NOMO-1 (cell line): ENCODE measurements at regions not wholly inside any gene's neighbourhood (a gene's known extent, or its start where the extent isn't known, plus 50 kb on each side); places are given as distances from the start of the nearest gene placed in this dataset.
"Not testable (repeated sequence)": the region's sequence is repeated elsewhere in the genome, so short reads cannot be mapped to it uniquely, and the experiment has no call there.

ENCODE experiments used
- DNase-seq, 2 experiments: peaks; one replicate each; lab custom pipeline; 2025; ENCODE audit not compliant: unreplicated experiment in 2 of 2; lab: John Stamatoyannopoulos, UW

GRCh38 chr2:4791488-4791887, 900.7 kb upstream of the SOX11 start:
- DNase-seq, result no peak

GRCh38 chr2:4792126-4792525, 900.1 kb upstream of the SOX11 start:
- DNase-seq, result no peak

- DNase-seq, result no peak
These were observed 888.8 kb upstream of the SOX11 start for GRCh38 chr2:4803396-4803795.

DNA sequence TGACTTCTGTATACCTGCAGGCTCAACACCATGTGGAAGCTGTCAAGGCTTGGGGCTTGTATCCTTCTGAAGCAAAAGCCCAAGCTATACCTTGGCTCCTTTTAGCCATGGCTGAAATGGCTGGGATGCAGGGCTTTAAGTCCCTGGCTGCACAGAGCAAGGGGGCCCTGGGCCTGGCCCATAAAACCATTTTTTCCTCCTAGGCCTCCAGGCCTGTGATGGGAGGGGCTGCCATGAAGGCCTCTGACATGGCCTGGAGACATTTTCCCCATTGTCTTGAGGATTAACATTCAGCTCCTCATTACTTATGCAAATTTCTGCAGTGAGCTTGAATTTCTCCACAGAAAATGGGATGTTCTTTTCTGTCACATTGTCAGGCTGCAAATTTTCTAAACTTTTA, 878.0 kb upstream of the SOX11 start:
- DNase-seq, result not testable (repeated sequence)

- no peak for DNase-seq
These were observed 864.3 kb upstream of the SOX11 start for GRCh38 chr2:4827836-4828235.

DNA sequence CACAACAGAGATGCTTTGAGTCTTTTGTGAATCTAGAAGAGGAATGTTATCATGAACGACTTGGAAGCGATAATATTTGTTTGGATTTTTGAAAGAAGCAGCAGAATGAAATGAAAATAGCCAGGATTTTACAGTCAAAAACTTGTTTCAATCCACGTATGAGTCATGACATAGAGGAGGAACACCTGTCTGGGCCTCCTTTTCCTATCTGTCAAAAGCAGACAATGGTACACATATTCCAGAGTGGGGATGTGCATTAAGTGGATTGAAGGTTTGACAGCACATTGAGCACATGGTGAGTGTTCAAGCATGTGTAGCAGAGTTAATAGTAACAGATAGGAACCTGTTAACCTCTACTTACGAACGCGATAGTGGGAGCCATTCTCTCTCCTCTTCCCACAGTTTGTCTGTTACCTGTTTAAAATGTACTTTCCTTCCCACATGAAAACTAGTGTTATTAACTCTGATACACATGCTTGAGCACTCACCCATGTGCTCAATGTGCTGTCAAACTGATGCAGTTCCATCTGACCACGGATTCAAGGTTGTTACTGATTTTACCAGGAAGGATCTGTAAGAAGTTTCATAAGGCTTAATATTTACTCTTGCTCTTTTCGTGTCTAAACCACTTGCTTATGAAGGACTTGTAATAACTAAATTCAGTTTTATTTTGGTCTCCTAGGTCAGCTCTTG, 863.4 kb upstream of the SOX11 start:
- DNase-seq, result no peak

DNA sequence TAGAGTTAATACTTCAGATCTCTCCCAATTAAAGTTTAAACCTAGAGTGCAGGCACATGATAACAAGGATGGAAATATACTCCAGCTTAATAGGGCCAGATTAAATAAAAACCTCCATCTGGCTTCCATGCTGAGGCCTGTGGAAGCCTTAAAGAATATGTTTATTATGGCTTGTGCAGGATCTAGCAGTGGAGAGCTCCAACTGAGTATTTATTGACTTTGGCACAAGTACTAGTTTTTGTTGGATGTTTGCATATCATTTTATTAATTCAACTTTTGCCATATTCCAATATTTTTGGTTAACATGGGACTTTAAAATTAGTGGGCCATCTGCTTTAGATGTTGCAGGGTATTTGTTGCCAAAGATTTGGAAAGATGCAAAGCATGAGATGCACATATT, 860.4 kb upstream of the SOX11 start:
- no peak for DNase-seq

DNA sequence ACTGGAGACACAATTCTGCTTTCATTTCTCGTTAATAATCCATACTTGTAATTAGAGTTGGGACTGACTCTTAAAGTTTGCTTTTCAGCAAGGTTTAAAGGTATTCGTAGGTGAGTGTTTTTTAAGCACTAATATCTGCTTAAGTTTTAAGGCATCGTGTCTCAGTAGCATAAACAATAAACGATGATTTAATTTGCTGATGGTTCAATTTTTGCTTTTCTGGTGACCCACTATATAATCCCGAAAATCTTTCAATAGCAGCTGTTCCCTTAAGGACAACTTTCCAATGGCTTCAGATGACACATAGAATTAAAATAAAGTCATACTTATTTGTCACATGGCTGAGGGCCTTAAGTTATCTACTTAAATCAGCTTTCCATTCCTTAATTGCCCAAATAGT, 859.5 kb upstream of the SOX11 start:
- no peak for DNase-seq

DNA sequence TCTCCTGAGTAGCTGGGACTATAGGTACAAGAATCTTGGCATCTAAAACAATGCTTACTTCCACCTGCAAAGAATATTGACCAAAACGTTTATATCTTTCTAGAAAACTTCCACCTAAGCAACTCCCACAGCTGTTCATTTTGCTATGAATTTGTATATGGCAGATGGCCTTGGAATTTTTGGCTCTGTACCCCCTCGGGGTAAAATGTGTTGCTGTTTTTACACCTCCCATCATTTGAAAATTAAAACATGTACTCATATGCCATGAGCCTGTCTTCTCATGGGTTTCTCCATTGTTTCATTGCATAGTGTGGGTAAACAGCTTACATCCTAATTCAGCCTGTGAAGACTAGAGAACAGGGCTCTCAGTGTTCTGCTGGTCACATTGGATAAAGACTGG, 853.6 kb upstream of the SOX11 start:
- DNase-seq, result no peak

GRCh38 chr2:4840791-4841190, 851.4 kb upstream of the SOX11 start:
- no peak for DNase-seq

GRCh38 chr2:4844881-4845280, 847.3 kb upstream of the SOX11 start:
- no peak for DNase-seq

- DNase-seq, result no peak
These were observed 830.2 kb upstream of the SOX11 start for GRCh38 chr2:4862031-4862430.

GRCh38 chr2:4866198-4866597, 826.0 kb upstream of the SOX11 start:
- no peak for DNase-seq

DNA sequence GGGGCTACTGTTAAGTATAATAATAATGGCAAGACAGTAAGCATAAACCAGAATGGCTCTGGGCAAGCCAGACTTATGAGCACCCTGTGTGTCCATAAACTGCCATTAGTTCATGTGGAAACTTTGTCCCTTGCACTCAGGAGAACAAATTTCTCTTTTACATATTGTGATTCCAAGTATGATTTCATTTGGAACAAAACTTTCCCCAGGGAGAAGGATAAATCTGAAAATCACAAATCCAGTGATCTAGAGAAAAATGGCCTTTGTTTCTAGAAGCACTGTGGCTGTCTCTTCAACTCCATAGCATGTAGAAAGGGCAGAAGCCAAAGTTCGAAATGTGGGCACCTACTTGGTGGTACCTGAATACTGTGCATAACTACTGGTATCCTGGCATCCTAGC, 823.7 kb upstream of the SOX11 start:
- DNase-seq, result no peak

DNA sequence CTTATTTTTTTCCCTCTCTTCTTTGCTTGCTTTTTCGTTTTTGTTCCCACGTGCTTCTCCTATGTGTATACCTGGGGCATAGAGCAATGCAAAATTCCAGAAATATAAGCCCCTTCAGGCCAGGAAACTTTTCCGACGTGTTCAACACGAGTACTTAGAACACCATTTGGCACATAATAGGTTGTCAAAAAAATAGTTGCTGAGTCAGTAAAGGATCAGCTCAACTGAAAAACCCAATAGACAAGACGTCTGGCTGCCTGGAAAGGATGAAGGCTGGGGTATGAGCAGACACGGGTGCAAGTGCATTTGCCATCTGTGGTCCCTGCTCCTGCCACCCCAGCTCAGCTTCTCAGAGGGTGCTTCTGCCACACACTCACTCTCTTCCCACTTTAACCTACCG, 823.0 kb upstream of the SOX11 start:
- no peak for DNase-seq

DNA sequence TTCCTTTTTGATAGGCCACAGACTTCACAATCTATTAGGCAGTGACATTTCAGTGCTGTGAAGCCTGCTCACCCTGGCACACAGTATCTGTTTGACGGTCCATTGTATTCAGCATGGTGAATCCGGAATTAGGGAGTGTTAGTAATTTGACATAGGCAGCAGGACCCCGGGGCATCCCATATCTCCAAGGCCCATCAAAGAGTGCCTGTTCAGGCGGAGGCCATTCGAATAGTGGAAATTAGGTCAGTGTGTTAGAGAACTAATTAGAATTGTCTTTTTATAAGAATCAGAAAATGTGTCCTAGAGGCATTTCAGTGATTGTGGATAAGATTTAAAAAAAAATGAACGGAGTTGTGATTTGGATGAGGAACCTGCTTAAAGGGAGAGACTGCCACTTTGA, 818.8 kb upstream of the SOX11 start:
- no peak for DNase-seq

- no peak for DNase-seq
These were observed 818.1 kb upstream of the SOX11 start for GRCh38 chr2:4873876-4874593.

DNA sequence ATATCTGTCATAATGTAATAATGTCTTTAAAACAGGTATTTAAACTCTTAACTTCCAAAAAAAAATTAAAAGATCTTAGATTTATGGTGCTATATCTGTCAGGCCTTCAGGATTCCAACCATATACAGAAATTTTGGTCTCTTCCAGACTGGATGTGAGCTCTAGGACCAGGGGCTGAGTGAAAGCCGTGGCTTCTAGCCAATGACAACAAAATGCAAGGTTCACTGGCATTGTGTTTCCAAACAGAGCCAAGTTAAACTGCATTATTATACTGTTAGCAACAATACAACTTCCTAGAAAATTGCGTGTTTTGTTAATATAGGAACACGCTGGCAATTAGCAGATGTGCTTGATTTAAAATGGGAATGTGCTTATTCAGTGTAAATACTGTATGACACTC, 809.8 kb upstream of the SOX11 start:
- no peak for DNase-seq

- DNase-seq, result no peak
These were observed 809.2 kb upstream of the SOX11 start for GRCh38 chr2:4882941-4883340.

DNA sequence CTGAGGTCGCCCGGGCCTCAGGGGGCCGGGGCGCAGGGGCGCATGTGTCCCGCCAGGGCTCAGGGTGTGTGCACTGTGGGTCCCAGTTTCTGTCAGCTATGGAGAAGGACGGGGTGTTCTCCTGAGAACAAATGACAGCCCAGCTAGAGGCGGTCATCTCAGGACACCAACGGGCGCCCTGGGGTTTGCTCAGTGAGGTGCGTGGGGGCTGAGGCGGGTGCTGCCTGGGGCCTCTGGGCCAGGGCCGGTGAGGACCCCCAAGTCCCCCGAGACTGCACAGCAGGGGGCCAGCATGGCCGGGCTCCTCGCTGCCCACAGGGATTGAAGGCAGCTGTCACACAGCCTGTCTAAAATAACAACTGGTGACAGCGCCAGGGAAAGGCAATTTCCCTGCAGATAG, 808.8 kb upstream of the SOX11 start:
- DNase-seq, result no peak

DNA sequence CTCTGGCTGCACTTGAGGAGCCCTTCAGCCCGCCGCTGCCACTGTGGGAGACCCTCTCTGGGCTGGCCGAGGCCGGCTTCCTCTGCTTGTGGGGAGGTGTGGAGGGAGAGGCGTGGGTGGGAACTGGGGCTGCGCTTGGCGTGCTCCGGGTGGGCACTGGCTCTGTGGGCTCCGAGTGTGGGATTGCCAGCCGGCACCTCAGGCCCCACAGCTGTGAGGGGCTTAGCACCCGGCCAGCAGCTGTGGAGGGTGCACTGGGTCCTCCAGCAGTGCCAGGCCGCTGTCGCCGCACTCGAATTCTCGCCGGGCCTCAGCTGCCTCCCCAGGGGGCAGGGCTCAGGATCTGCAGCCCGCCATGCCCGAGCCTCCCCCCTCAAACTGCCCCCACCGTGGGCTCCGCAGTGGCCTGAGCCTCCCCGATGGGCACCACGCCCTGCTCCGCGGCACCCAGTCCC, 808.0 kb upstream of the SOX11 start:
- DNase-seq, result no peak

GRCh38 chr2:4891394-4891793, 800.8 kb upstream of the SOX11 start:
- no peak for DNase-seq

DNA sequence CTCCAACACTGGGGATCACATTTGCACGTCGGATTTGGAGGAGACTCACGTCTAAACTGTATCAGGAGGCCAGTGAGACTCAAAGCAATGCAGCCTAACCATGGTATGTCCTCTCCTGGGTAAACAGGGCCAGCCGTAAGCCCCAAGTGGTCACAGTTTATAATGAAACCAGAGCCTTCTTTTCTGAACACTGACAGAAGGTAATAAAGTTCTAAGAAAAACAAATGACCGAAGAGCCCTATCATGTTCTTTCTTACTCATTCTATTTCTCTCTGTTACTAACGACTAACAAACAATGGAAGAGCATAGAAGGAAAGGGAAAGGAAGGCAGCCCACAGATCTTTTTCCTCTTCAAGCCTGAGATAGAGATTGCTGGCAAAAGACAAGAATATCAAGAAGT, 796.8 kb upstream of the SOX11 start:
- no peak for DNase-seq
